ENCODE measurements at regions not wholly inside any gene's neighbourhood (a gene's known extent, or its start where the extent isn't known, plus 50 kb on each side); places are given as distances from the start of the nearest gene placed in this dataset.

- DNase-seq (ENCODE audit: low spot score) (no peak), ATAC-seq (no peak)
Measured at GRCh38 chr1:14543191-14543840, 55.2 kb upstream of the KAZN start.

DNA sequence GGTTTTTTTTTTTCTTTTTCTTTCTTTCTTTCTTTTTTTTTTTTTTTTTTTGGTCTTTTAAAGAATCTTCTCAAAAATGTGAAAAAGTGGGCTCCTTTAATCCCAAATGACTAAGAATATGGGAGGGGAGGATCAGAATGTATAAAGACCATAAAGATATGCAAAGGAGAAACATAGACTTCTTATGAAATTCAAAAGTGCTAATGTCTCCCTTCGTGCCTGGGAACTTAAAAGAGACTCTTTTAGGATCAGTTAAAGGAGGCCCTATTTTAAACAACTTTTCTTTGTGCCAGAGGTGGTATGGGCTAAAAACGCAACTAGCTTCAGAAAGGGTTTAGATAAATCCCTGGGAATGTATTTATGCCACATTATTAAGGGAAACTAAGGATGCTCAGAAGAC is 54.2 kb upstream of the KAZN start:
- ATAC-seq (no peak), DNase-seq (ENCODE audit: low spot score) (no peak)

- DNase-seq (ENCODE audit: low spot score) (no peak), ATAC-seq (no peak)
Measured at GRCh38 chr1:14545422-14546025, 53.0 kb upstream of the KAZN start.

DNA sequence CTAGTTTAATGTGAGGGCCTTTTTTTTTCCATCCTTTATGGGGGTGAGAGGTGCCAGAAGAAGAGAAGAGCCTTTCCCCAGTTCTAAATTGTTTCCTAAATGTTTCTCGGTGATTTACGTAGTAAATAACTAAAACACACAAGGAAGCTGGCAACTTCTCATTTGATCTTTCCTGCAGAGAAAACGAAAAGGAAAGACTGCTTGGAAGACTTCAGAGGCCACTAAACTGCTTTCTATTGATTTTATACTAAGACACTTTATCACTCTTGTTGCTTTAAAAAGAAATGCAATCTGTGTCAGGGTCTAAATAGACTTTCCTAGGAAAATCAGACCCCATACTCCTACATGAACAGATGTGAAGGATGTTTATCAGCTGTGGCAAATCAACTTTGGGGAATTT is 52.1 kb upstream of the KAZN start:
- ATAC-seq, result no peak

More for the DNA sequence above, 52.1 kb upstream of the KAZN start:
- no peak for DNase-seq (ENCODE audit: low spot score)
